Gastroesophageal sphincter (tissue), 4 donors: ENCODE measurements at regions not wholly inside any gene's neighbourhood (a gene's known extent, or its start where the extent isn't known, plus 50 kb on each side); places are given as distances from the start of the nearest gene placed in this dataset.
"Not testable (repeated sequence)": the region's sequence is repeated elsewhere in the genome, so short reads cannot be mapped to it uniquely, and the experiment has no call there.

Experiments used
- ATAC-seq: fragments of 150-250 bp; one replicate; pipeline ENCODE4 v1.9.1; 2016; ENCODE audit warnings: mild to moderate bottlenecking, moderate library complexity
- H3K27ac ChIP-seq, 4 donors: fragments of 200-600 bp; sonication (generic) in 3 of 4; 1 replicate in 3 of 4; 2 replicates in 1 of 4; pipeline ENCODE4 v1.5.1; 2016 to 2019
- H3K27me3 ChIP-seq: fragments of 200-600 bp; sonication (generic); one replicate; pipeline ENCODE4 v1.5.1; 2019
- H3K36me3 ChIP-seq, 2 donors: fragments of 200-600 bp; sonication (generic); one replicate each; pipeline ENCODE4 v1.5.1; 2019; ENCODE audit warnings: control low read depth in 1 of 2
- H3K4me1 ChIP-seq, 3 donors: fragments of 200-600 bp; sonication (generic); 1 replicate in 2 of 3; 2 replicates in 1 of 3; pipeline ENCODE4 v1.5.1; 2016 to 2019; ENCODE audit warnings: control low read depth in 2 of 3
- H3K4me3 ChIP-seq, 2 donors: fragments of 200-600 bp; sonication (generic); one replicate each; pipeline ENCODE4 v1.5.1; 2019; ENCODE audit warnings: mild to moderate bottlenecking in 1 of 2, moderate library complexity in 1 of 2
- H3K9me3 ChIP-seq, 3 donors: fragments of 200-600 bp; sonication (generic); one replicate each; pipeline ENCODE4 v1.5.1; 2017 to 2019; ENCODE audit warnings: control low read depth in 2 of 3
- EP300 ChIP-seq: sonication (generic); formaldehyde crosslinking; IDR thresholded peaks from one replicate; pipeline ENCODE4 v1.6.1; 2017; ENCODE audit warnings: antibody characterized with exemption, mild to moderate bottlenecking
- POLR2A ChIP-seq, 2 donors: fragments of 450-650 bp; IDR thresholded peaks; one replicate each; pipeline ENCODE4 v1.6.1; 2017; ENCODE audit warnings: antibody characterized with exemption in 2 of 2, mild to moderate bottlenecking in 2 of 2, moderate library complexity in 1 of 2
- POLR2AphosphoS5 ChIP-seq: sonication (generic); formaldehyde crosslinking; IDR thresholded peaks from one replicate; pipeline ENCODE4 v1.6.1; 2017; ENCODE audit warnings: antibody characterized with exemption
- WGBS, 2 donors: methylation state at CpG; one replicate each; pipeline ENCODE4 v1.1.5; 2018; ENCODE audit warnings: low coverage in 1 of 2; 5-methylcytosine and 5-hydroxymethylcytosine counted together
- TF ChIP-seq, protein P1 (sequence below), 4 experiments: fragments of 200-600 bp in 2 of 4; fragments of 450-650 bp in 2 of 4; sonication (generic) in 1 of 4; IDR thresholded peaks; one replicate each; pipeline ENCODE4 v1.5.1; 2017 to 2019; ENCODE audit warnings: antibody characterized with exemption in 4 of 4, mild to moderate bottlenecking in 2 of 4, moderate library complexity in 2 of 4

GRCh38 chr4:181810711-181811110, 432.5 kb upstream of the TENM3 start:
- Histone ChIP-seq H3K4me3 (no peak overlapping the region), H3K36me3 (no peaks in the 10 kb centered on the region), H3K4me1 (no peaks in the 10 kb centered on the region), H3K27me3 (no peaks in the 10 kb centered on the region), H3K27ac (no peak overlapping the region), H3K9me3 (no peaks in the 10 kb centered on the region)
- WGBS, 2 donors: 71 to 78% methylated on average over 4 to 5 of the region's 5 CpGs
- TF ChIP-seq POLR2AphosphoS5: no peak
- TF ChIP-seq EP300: no peak
- TF ChIP-seq POLR2A (IDR thresholded peaks at IDR 0.05): no peak
- TF ChIP-seq, protein P1, sequence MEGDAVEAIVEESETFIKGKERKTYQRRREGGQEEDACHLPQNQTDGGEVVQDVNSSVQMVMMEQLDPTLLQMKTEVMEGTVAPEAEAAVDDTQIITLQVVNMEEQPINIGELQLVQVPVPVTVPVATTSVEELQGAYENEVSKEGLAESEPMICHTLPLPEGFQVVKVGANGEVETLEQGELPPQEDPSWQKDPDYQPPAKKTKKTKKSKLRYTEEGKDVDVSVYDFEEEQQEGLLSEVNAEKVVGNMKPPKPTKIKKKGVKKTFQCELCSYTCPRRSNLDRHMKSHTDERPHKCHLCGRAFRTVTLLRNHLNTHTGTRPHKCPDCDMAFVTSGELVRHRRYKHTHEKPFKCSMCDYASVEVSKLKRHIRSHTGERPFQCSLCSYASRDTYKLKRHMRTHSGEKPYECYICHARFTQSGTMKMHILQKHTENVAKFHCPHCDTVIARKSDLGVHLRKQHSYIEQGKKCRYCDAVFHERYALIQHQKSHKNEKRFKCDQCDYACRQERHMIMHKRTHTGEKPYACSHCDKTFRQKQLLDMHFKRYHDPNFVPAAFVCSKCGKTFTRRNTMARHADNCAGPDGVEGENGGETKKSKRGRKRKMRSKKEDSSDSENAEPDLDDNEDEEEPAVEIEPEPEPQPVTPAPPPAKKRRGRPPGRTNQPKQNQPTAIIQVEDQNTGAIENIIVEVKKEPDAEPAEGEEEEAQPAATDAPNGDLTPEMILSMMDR (IDR thresholded peaks at IDR 0.05): no peak
- no peak for ATAC-seq

- WGBS, 2 donors: 85 to 100% methylated on average over 4 to 5 of the region's 5 CpGs
- ATAC-seq, H3K4me1 ChIP-seq, H3K4me3 ChIP-seq, H3K36me3 ChIP-seq, H3K27ac ChIP-seq, H3K27me3 ChIP-seq, H3K9me3 ChIP-seq: not testable (repeated sequence)
These were observed 431.7 kb upstream of the TENM3 start for GRCh38 chr4:181811550-181811949.

GRCh38 chr4:181819946-181820345, 423.3 kb upstream of the TENM3 start:
- Histone ChIP-seq H3K9me3 (no peaks in the 10 kb centered on the region), H3K36me3 (no peaks in the 10 kb centered on the region), H3K27ac (no peak overlapping the region), H3K27me3 (no peaks in the 10 kb centered on the region), H3K4me1 (no peaks in the 10 kb centered on the region), H3K4me3 (no peak overlapping the region)
- TF ChIP-seq EP300: no peak
- TF ChIP-seq POLR2AphosphoS5: no peak
- no peak for TF ChIP-seq POLR2A (IDR thresholded peaks at IDR 0.05)
- TF ChIP-seq, protein P1 (IDR thresholded peaks at IDR 0.05): no peak
- ATAC-seq: no peak
- 77 to 84% methylated on average over 2 of the region's 2 CpGs for WGBS, 2 donors

GRCh38 chr4:181820553-181820952, 422.6 kb upstream of the TENM3 start:
- no peak for TF ChIP-seq POLR2AphosphoS5
- no peak for TF ChIP-seq EP300
- TF ChIP-seq, protein P1 (IDR thresholded peaks at IDR 0.05): no peak
- no peak for TF ChIP-seq POLR2A (IDR thresholded peaks at IDR 0.05)
- Histone ChIP-seq H3K4me3 (no peak overlapping the region), H3K9me3 (no peaks in the 10 kb centered on the region), H3K27me3 (no peaks in the 10 kb centered on the region), H3K27ac (no peak overlapping the region), H3K36me3 (no peaks in the 10 kb centered on the region), H3K4me1 (no peaks in the 10 kb centered on the region)
- 76 to 78% methylated on average over 5 of the region's 5 CpGs for WGBS, 2 donors
- ATAC-seq: no peak

- no peaks in the 10 kb centered on the region for H3K4me1 ChIP-seq
- H3K27me3 ChIP-seq: no peaks in the 10 kb centered on the region
- TF ChIP-seq POLR2AphosphoS5 (no peak), EP300 (no peak), POLR2A (IDR thresholded peaks at IDR 0.05) (no peak)
- TF ChIP-seq, protein P1 (IDR thresholded peaks at IDR 0.05): no peak
- H3K9me3 ChIP-seq: no peaks in the 10 kb centered on the region
- ATAC-seq: no peak
- no peak overlapping the region for H3K4me3 ChIP-seq
- WGBS, 2 donors: 47 to 56% methylated on average over 5 to 10 of the region's 11 CpGs
- H3K27ac ChIP-seq: no peak overlapping the region
- H3K36me3 ChIP-seq: no peaks in the 10 kb centered on the region
These were observed 421.9 kb upstream of the TENM3 start for GRCh38 chr4:181821039-181822004.
